HUES64 (cell line): ENCODE measurements at regions not wholly inside any gene's neighbourhood (a gene's known extent, or its start where the extent isn't known, plus 50 kb on each side); places are given as distances from the start of the nearest gene placed in this dataset.
"Not testable (repeated sequence)": the region's sequence is repeated elsewhere in the genome, so short reads cannot be mapped to it uniquely, and the experiment has no call there.

Experiments
- H3K27ac ChIP-seq: 2 replicates; pipeline ENCODE4 v1.7.0; 2013; ENCODE audit warnings: low read depth, low read length, inconsistent platforms
- H3K27me3 ChIP-seq: 2 replicates; pipeline ENCODE4 v1.6.1; 2013; ENCODE audit warnings: mild to moderate bottlenecking, low read length; ENCODE audit not compliant: insufficient read depth
- H3K36me3 ChIP-seq: 2 replicates; pipeline ENCODE4 v1.6.1; 2013; ENCODE audit warnings: mild to moderate bottlenecking, low read length; ENCODE audit not compliant: insufficient read depth
- H3K4me1 ChIP-seq: 2 replicates; pipeline ENCODE4 v1.6.1; 2013; ENCODE audit warnings: mild to moderate bottlenecking, low read length, moderate library complexity; ENCODE audit not compliant: insufficient read depth
- H3K4me3 ChIP-seq: 2 replicates; pipeline ENCODE4 v1.5.1; 2013; ENCODE audit warnings: mild to moderate bottlenecking, low read length, moderate library complexity
- H3K9ac ChIP-seq: 2 replicates; pipeline ENCODE4 v1.6.1; 2013; ENCODE audit warnings: mild to moderate bottlenecking, low read depth, low read length
- H3K9me3 ChIP-seq: 2 replicates; pipeline ENCODE4 v1.6.1; 2013; ENCODE audit warnings: low read depth, low read length; ENCODE audit not compliant: insufficient read depth
- WGBS: fragments of 150-250, 120-280 bp; methylation state at CpG from one replicate; pipeline ENCODE4 v1.1.7; 2013; ENCODE audit warnings: missing lambda C conversion rate; 5-methylcytosine and 5-hydroxymethylcytosine counted together

GRCh38 chr12:85466890-85467289 lies 186.9 kb downstream of the ALX1 start:
- Histone ChIP-seq H3K9me3 (no peaks in the 10 kb centered on the region), H3K27ac (no peak overlapping the region), H3K9ac (no peak overlapping the region), H3K4me3 (no peak overlapping the region), H3K27me3 (no peaks in the 10 kb centered on the region), H3K4me1 (peaks cover 22% of the 10 kb centered on the region), H3K36me3 (no peaks in the 10 kb centered on the region)

- H3K27me3 ChIP-seq: no peaks in the 10 kb centered on the region
- peaks cover 22% of the 10 kb centered on the region for H3K4me1 ChIP-seq
- peak overlapping the region; percentile 66 for H3K9ac ChIP-seq
- H3K27ac ChIP-seq: peak overlapping the region; percentile 77
- WGBS: 4% methylated on average over 13 of the region's 15 CpGs
- peak overlapping the region; percentile 52 for H3K4me3 ChIP-seq
- no peaks in the 10 kb centered on the region for H3K9me3 ChIP-seq
- no peaks in the 10 kb centered on the region for H3K36me3 ChIP-seq
Observed at GRCh38 chr12:85468356-85469157, 188.5 kb downstream of the ALX1 start.

DNA sequence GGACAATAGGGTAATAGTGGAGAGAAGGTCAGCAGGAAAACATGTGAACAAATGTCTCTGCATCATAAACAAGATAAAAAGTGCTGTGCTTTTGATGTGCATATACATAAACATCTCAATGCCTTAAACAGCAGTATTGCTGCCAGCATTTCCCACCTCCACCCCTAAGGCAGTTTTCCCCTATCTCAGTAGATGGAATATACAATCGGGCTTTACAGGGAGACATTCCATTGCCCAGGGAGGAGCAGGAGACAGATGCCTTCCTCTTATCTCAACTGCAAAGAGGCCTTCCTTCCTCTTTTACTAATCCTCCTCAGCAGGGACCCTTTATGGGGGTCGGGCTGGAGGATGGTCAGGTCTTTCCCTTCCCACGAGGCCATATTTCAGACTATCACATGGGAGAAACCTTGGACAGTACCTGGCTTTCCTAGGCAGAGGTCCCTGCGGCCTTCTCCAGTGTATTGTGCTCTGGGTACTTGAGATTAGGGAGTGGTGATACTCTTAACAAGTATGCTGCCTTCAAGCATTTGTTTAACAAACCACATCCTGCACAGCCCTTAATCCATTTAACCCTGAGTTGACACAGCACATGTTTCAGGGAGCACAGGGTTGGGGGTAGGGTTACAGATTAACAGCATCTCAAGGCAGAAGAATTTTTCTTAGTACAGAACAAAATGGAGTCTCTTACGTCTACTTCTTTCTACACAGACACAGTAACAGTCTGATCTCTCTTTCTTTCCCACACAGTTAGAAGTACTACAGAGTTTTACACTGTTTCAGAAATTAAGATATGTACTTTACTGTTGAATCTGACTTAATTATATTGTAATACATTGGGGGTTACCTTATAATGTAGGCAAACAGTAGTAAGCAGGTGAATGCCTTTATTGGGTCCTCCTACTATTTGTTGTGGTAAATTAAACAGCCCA lies 189.4 kb downstream of the ALX1 start:
- peak overlapping the region; percentile 77 for H3K27ac ChIP-seq
- peaks cover 22% of the 10 kb centered on the region for H3K4me1 ChIP-seq
- not testable (repeated sequence) for H3K9me3 ChIP-seq, H3K27me3 ChIP-seq, H3K36me3 ChIP-seq
- peak overlapping the region; percentile 52 for H3K4me3 ChIP-seq
- H3K9ac ChIP-seq: peak overlapping the region; percentile 66
- 13% methylated on average over 5 of the region's 5 CpGs for WGBS

GRCh38 chr12:85475277-85475676 lies 195.3 kb downstream of the ALX1 start:
- not testable (repeated sequence) for H3K27ac ChIP-seq, H3K4me3 ChIP-seq
- no CpG with 5 or more reads among the region's 1 CpG for WGBS

GRCh38 chr12:85476756-85477155 lies 196.7 kb downstream of the ALX1 start:
- no peaks in the 10 kb centered on the region for H3K36me3 ChIP-seq
- H3K27ac ChIP-seq: no peak overlapping the region
- H3K9ac ChIP-seq: no peak overlapping the region
- no peaks in the 10 kb centered on the region for H3K27me3 ChIP-seq
- no peaks in the 10 kb centered on the region for H3K9me3 ChIP-seq
- H3K4me3 ChIP-seq: no peak overlapping the region
- no peaks in the 10 kb centered on the region for H3K4me1 ChIP-seq

More at GRCh38 chr12:85475277-85475676, 195.3 kb downstream of the ALX1 start:
- not testable (repeated sequence) for H3K9ac ChIP-seq, H3K36me3 ChIP-seq, H3K27me3 ChIP-seq, H3K9me3 ChIP-seq, H3K4me1 ChIP-seq

DNA sequence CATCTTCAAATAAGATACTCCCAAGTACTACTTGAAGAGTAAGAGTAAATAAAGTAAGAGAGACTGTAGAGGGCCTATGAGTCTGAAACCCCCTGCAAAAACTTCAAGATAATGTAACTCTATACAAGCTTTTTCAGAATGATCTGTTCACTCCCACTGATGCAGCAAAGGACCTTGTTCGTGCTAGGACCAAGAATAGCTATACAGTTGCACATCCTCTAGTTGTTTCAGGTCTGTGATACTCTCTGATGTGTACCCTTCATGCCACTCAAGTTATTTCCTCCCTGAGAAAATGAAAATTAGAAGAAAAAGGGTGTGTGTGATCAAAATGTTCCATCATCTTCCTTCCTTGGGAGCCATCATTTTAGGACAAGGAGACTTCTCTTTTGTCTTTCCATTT lies 204.4 kb downstream of the ALX1 start:
- Histone ChIP-seq H3K4me3 (no peak overlapping the region), H3K27me3 (no peaks in the 10 kb centered on the region), H3K9me3 (no peaks in the 10 kb centered on the region), H3K36me3 (no peaks in the 10 kb centered on the region), H3K9ac (no peak overlapping the region), H3K4me1 (no peaks in the 10 kb centered on the region), H3K27ac (no peak overlapping the region)
- 100% methylated on average over 1 of the region's 1 CpG for WGBS

GRCh38 chr12:85489194-85489593 lies 209.2 kb downstream of the ALX1 start:
- H3K27ac ChIP-seq: no peak overlapping the region
- no peaks in the 10 kb centered on the region for H3K36me3 ChIP-seq
- H3K9me3 ChIP-seq: peaks cover 9% of the 10 kb centered on the region; the same call in 1 of the 2 replicates
- no peaks in the 10 kb centered on the region for H3K27me3 ChIP-seq
- no peaks in the 10 kb centered on the region for H3K4me1 ChIP-seq
- H3K4me3 ChIP-seq: no peak overlapping the region
- no peak overlapping the region for H3K9ac ChIP-seq
- WGBS: 80% methylated on average over 1 of the region's 1 CpG

DNA sequence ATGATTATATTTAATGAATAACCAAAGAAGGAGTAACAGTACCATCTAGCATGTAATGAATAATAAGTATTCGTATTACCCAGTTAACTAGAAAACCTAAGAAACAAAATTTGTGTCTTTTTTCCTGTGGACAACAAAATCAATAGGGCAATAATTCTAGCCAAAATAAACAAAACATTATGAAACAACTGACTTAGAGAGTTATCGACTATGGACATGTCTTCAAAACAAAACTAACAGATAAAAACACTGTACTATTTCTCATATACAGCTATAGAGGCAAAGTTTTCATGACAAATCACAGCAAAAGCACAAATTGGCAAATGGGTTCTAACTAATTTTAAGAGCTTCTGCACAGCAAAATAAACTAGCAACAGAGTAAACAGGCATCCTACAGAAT lies 224.1 kb downstream of the ALX1 start:
- Histone ChIP-seq H3K27me3 (no peaks in the 10 kb centered on the region), H3K36me3 (no peaks in the 10 kb centered on the region), H3K27ac (no peak overlapping the region), H3K4me3 (no peak overlapping the region), H3K9ac (no peak overlapping the region), H3K4me1 (no peaks in the 10 kb centered on the region), H3K9me3 (no peaks in the 10 kb centered on the region)
- 98% methylated on average over 1 of the region's 2 CpGs for WGBS

DNA sequence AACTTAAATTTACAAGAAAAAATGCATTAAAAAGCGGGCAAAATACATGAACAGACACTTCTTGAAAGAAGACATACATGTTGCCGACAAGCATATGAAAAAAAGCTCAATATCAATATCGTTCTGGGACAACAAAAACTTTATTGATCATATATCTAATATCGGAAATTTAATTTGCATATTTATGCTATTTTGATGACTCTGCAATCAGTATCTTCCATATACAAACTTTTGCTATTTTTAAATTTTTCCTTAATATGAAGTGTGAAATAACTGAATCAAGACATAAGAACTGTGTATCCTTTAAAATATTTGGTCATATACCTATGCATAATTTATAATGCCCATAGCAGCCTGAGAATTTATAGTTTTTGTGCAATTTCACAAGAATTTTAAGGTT lies 224.6 kb downstream of the ALX1 start:
- WGBS: 97% methylated on average over 3 of the region's 4 CpGs
- Histone ChIP-seq H3K4me1 (no peaks in the 10 kb centered on the region), H3K27ac (no peak overlapping the region), H3K9me3 (no peaks in the 10 kb centered on the region), H3K36me3 (no peaks in the 10 kb centered on the region), H3K9ac (no peak overlapping the region), H3K27me3 (no peaks in the 10 kb centered on the region), H3K4me3 (no peak overlapping the region)

DNA sequence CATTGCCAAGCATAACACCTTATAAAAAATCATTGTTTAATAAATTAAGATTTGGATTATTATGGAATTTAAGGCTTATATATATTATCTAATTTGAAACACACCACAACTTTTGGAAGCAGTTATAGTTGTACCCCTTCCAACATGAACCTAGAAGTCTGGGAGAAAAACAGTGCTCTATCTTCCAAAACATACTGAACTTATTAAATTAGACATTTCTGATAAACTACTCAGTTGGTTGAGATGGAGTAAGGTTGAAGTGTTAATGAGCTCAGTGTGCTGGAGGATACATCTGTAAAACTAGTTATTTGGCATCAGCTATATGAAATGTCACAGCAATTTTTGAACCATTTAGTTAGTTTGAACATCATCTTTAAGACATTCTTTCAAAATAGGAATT lies 227.4 kb downstream of the ALX1 start:
- Histone ChIP-seq H3K36me3 (no peaks in the 10 kb centered on the region), H3K4me3 (no peak overlapping the region), H3K27me3 (no peaks in the 10 kb centered on the region), H3K9me3 (no peaks in the 10 kb centered on the region), H3K4me1 (no peaks in the 10 kb centered on the region), H3K9ac (no peak overlapping the region), H3K27ac (no peak overlapping the region)

DNA sequence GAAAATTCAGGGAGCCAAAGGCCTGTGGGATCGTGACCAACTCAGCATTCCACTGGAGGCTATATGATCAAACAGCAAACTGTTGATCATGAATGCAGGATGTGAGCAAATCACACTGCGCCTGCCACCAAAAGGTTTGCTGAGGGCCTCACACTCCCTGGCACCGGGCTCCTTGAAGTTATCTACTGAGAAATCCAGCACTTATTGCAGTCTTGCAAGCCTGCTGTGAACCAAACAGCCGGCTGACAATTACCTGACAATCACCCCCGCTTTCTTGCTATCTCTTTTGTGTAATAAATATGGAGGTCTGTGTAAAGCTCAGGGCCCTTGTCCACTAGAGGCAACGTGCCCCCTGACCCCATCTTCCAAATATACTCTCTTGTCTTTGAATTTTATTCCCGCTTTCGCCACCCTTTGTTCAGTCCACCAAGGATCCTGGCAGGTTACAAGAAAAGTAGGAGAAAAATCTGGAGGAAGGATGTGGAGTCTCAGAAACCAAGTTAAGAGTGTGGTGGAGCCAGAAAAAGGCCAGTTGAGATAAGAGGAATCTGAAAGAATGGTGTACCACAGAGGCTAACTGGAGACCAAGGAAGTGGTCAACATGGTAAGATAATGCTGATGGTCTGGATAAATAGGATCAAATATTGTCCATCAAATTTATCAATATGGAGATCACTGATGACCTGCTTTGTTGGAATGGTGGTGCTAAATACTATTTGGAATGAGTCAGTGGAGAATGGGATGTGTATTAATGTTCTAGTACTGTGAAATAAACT lies 229.2 kb downstream of the ALX1 start:
- Histone ChIP-seq H3K27ac (no peak overlapping the region), H3K27me3 (no peaks in the 10 kb centered on the region), H3K4me3 (no peak overlapping the region), H3K4me1 (no peaks in the 10 kb centered on the region), H3K36me3 (no peaks in the 10 kb centered on the region), H3K9ac (no peak overlapping the region), H3K9me3 (no peaks in the 10 kb centered on the region)
- WGBS: 94% methylated on average over 7 of the region's 8 CpGs
